Erythroblast (primary cell): ENCODE measurements at regions not wholly inside any gene's neighbourhood (a gene's known extent, or its start where the extent isn't known, plus 50 kb on each side); places are given as distances from the start of the nearest gene placed in this dataset.

Experiments
- GATA1 ChIP-seq: IDR thresholded peaks from 2 replicates; pipeline ENCODE4 v1.6.1; 2011; ENCODE audit warnings: low read depth, mild to moderate bottlenecking, control low read depth, low read length, moderate library complexity
- POLR2A ChIP-seq: IDR thresholded peaks from 2 replicates; pipeline ENCODE4 v1.6.1; 2011; ENCODE audit warnings: mild to moderate bottlenecking, low read length

- TF ChIP-seq GATA1, result no peak
- TF ChIP-seq POLR2A, result no peak
Measured at GRCh38 chr2:155368934-155369333, 670.4 kb downstream of the KCNJ3 start.
